ENCODE measurements at regions not wholly inside any gene's neighbourhood (a gene's known extent, or its start where the extent isn't known, plus 50 kb on each side); places are given as distances from the start of the nearest gene placed in this dataset.

DNA sequence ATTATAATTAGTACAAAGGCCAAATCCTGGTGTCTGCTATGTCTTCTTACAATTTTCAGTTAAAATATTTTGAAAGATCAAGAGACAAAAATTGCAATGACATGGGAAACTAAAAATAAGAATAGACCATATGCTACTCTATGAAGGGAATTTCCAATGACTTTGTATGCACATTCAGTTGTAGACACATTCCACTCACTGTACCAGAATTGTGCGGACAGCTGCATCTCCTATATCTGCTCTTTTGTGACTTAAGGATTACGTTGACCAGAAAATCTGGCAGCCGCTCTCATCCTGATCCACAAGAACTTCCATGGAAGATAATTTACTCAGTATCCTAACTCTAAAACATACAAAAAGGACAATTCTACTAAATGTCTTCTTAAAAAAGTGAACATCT is 493.9 kb upstream of the KCNMB2 start:
- in situ Hi-C loops (cut with HindIII; ENCODE audit: low pct_unique_long_range_greater_than_20kb, low sequenced_read_pairs): no loop called here
- no peak for DNase-seq (ENCODE audit: low read depth, low spot score)

DNA sequence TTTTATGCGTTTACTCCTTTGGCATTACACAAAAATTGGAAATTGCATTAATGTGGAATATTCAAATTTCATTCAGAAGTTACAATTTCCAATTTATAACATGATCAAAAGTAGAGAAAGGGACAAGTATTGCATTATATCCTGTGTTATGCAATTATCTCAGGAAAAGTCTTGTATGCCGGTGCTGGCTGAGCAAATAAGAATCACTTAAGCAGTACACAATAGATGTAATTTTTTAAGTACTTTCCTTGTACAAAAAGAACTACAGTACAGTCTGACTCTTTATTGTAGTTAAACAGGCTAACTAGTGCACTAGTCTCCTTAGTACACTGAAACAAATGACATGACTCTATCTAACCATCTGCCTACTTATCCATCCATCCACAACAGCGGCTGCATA is 493.2 kb upstream of the KCNMB2 start:
- in situ Hi-C loops (cut with HindIII; ENCODE audit: low pct_unique_long_range_greater_than_20kb, low sequenced_read_pairs): no loop called here
- DNase-seq (ENCODE audit: low read depth, low spot score): no peak

DNA sequence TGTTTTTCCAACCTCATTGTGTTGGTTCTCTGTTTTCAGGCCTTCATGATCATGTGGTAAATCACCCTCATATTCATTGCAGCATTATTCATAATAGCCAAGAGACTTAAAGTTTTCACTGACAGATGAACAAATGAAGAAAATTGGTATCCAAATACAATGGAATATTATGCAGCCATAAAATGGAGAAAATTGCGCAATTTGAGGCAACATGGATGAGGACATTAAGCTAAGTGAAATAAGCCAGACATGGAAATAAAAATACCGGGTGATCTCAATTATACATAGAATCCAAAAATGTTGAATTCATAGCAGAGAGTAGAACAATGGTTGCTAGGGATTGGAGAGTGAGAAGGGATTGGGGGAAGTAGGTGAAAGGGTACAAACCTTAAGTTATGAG is 491.9 kb upstream of the KCNMB2 start:
- in situ Hi-C loops (cut with HindIII; ENCODE audit: low pct_unique_long_range_greater_than_20kb, low sequenced_read_pairs): no loop called here
- no peak for DNase-seq (ENCODE audit: low read depth, low spot score)

DNA sequence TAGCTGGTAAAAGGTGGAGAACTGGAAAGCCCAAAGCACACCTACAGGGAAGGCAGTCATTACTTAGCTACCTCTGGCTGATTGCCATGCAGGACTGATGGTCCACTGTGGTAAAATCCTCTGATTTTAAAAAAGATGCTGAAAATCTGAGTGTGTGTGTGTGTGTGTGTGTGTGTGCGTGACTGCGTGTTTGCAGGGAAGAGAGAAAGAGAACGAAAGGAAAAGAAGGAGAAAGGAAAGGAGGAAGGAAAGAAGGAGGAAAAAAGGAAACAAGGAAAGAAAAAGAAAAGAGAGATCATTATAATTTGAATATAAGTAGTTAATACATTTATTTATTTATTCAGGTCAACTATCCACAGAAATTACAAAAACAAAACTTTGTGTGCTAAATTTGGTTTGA is 488.7 kb upstream of the KCNMB2 start:
- in situ Hi-C loops (cut with HindIII; ENCODE audit: low pct_unique_long_range_greater_than_20kb, low sequenced_read_pairs): no loop called here
- DNase-seq (ENCODE audit: low read depth, low spot score): no peak

DNA sequence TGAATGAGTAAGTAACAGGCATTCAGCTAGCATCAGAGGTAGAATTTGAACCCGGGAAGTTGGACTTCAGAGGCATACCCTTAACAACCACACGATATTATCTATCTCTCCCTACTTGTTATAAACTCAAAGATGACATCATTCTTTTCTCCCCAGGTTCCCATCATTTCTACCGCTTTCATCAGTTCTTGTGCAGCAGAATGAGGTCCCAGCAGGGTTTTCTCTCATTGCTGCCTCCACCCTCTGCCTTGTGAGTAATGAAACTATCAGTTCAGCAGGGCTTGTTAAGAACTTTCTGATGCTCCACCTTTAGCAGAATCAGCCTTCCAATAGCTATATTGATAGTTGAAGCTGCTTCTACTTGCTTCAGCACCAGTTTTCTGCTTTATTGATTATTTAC is 487.5 kb upstream of the KCNMB2 start:
- no peak for DNase-seq (ENCODE audit: low read depth, low spot score)
- in situ Hi-C loops (cut with HindIII; ENCODE audit: low pct_unique_long_range_greater_than_20kb, low sequenced_read_pairs): no loop called here

DNA sequence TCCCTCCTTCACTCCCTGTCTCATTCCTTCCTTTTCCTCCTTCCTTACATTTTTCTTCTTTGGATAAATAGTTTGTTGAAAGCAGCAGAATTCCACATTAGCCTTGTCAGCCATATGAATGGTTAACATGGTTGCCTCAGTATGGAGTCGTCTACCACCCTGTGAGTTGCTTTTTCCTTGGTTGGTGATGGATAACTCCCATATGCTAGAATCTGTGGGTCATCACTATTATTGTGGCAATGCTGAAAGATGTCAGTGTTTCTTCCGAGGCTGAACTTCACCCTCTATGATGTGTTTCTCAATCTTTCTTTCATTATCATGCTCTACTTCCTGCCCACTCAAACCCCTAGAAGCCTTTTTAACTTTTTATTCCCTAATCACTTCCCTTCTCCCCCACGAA is 481.8 kb upstream of the KCNMB2 start:
- no peak for DNase-seq (ENCODE audit: low read depth, low spot score)
- in situ Hi-C loops (cut with HindIII; ENCODE audit: low pct_unique_long_range_greater_than_20kb, low sequenced_read_pairs): no loop called here

DNA sequence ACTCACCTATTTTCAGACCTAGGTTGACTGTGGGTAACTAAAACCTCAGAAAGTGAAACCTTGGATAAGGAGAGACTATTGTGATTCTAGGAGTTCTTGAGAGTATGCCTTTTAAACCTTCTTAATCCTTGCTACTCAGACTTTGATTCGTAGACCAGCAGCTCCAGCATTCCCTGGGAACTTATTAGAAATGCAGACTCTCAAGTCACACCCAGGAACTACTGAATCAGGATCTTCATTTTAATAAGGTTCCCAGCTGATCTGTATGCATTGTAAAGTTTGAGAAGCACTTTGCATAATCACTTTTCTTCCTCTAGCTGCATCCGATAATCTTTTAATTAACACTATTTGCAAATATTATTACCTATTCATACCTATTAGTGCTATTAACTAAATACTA is 480.3 kb upstream of the KCNMB2 start:
- DNase-seq (ENCODE audit: low read depth, low spot score): no peak
- in situ Hi-C loops (cut with HindIII; ENCODE audit: low pct_unique_long_range_greater_than_20kb, low sequenced_read_pairs): no loop called here

DNA sequence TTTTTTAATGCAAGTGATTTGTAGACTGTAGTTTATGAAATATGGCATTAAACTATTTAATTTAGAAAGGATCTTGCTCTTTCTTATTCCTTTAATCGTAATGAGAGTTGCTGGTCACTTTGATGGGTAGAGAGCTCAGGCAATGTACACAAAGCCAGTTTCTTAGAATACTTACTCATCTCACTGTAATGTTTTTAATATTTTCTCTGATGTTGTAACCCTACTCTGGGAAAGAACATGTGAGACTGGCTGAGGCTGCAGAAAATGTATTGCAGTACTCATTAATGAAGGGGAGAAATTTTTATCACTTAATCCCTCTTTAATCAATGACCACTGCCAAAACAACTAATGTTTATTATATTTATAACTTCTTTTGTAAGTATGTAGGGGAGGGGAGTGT is 479.4 kb upstream of the KCNMB2 start:
- in situ Hi-C loops (cut with HindIII; ENCODE audit: low pct_unique_long_range_greater_than_20kb, low sequenced_read_pairs): no loop called here
- DNase-seq (ENCODE audit: low read depth, low spot score): no peak

DNA sequence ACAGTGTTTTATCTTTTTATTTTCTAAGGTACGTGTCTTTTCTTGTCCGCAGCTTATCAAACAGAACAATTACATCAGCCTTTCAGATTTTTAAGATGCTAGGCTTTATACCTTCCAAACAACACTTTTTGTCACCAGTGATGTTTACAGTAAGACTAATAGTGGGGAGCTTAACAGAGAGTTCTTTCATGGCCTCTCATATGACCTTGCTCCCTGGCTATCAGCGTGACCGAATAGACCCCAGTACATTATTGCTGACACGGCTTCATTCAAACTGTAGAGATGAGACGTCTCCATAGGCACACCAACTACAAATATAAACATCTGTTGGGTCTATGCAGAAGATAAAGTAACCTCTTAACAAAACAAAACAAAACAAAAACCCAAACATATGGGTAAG is 477.6 kb upstream of the KCNMB2 start:
- in situ Hi-C loops (cut with HindIII; ENCODE audit: low pct_unique_long_range_greater_than_20kb, low sequenced_read_pairs): no loop called here
- peak; percentile 52 for DNase-seq (ENCODE audit: low read depth, low spot score)

- peak; percentile 1 for DNase-seq (ENCODE audit: low read depth, low spot score)
- in situ Hi-C loops (cut with HindIII; ENCODE audit: low pct_unique_long_range_greater_than_20kb, low sequenced_read_pairs): no loop called here
Measured at GRCh38 chr3:178059119-178059518, 477.1 kb upstream of the KCNMB2 start.

DNA sequence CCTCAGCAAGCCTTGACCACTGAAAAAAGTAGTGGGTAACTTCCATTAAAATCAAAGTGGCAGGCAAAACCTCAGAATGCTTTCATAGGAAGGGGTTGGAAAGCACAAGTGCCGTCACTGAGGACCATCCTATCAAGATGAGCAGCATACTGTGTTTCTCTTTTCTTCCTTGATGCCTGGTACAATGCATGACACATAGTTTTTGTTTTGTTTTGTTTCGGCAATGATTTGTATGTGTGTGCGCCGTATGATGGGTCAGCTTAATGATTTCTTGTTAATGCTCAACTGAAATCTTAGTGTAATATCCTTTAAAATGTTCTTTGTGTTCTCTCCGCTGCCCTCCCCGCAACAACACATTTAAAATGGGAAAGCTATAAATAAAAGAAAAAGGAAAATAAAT is 476.4 kb upstream of the KCNMB2 start:
- in situ Hi-C loops (cut with HindIII; ENCODE audit: low pct_unique_long_range_greater_than_20kb, low sequenced_read_pairs): no loop called here
- DNase-seq (ENCODE audit: low read depth, low spot score): no peak

DNA sequence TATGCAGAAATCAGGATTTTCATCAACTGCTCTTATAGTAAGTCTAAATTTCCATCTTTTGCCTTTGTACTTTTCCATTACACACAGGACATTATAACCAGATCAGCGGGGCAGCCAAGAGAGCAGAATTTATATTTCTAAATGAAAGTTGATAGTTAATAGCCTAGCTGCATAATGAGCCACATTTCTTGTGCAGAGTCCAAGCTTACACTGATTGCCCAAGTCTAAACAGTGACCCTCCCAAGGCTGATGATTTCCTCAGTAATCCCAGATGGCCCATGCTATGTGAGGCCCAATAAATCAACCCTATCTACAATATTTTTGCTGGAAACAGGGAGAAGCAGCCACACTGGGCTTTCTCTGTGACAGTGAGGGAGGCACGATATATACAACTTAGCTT is 475.8 kb upstream of the KCNMB2 start:
- in situ Hi-C loops (cut with HindIII; ENCODE audit: low pct_unique_long_range_greater_than_20kb, low sequenced_read_pairs): no loop called here
- no peak for DNase-seq (ENCODE audit: low read depth, low spot score)

GRCh38 chr3:178062126-178062525 is 474.1 kb upstream of the KCNMB2 start:
- no peak for DNase-seq (ENCODE audit: low read depth, low spot score)
- in situ Hi-C loops (cut with HindIII; ENCODE audit: low pct_unique_long_range_greater_than_20kb, low sequenced_read_pairs): no loop called here

DNA sequence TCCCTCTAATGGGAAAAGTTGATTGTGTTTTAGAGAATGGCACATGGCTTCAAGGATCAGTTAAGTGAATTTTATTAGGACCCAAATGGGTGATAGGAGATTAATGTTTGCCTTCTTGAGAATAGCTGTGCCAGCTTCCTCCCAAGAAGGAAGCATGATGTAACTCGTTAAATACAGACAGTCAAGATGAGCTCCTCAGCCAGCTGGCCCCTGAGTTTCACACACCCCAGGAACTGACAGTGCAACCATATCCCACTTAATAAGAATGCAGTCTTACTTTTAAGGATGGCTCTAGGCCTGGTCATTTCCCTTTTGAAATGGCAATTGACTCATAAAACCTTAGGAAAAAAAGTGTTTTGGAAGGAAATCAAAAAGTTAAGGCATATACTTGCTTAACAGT is 472.8 kb upstream of the KCNMB2 start:
- DNase-seq (ENCODE audit: low read depth, low spot score): no peak
- in situ Hi-C loops (cut with HindIII; ENCODE audit: low pct_unique_long_range_greater_than_20kb, low sequenced_read_pairs): no loop called here

GRCh38 chr3:178067721-178068120 is 468.5 kb upstream of the KCNMB2 start:
- no peak for DNase-seq (ENCODE audit: low read depth, low spot score)
- in situ Hi-C loops (cut with HindIII; ENCODE audit: low pct_unique_long_range_greater_than_20kb, low sequenced_read_pairs): no loop called here

DNA sequence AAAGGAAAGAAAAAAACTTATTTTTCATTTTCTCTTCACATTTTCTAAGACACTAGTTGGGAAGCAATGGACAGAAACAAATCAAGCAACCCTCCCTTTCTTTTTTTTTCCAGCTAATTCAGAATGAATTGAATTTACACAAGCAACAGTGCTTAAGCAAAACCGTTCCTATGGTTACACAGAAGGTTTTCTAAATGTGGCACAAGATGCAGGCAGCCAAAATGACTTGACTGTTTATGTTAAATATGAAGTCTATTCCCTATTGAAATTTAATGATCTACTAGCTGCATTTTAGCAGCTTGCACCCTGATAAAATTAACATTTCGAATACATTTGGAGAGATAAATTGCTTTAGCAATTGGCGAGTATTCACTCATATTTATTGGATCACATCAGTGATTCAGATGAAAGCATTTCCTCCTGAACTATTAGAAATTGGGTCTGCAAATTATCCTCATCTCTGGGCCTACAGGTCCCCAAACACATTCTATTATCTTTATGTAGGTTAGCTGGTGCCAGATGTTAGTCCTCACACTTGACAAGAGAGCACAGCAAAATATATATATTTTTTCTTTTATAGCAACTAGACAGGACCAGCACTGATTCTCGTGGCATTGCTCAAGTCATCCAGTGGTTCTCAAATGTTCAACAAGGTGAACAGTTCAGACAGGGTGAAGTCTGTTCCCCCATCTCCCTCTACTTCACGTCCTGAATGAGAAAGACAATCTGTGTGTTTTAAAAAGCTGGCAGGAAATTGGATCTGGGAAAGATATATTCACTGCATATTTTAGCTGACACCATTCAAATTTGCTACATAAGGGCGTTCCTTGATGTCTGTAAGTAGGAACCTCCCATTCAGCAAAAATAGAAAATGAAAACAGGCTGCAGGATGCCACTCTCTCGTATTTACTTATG is 463.6 kb upstream of the KCNMB2 start:
- no peak for DNase-seq (ENCODE audit: low read depth, low spot score)
- in situ Hi-C loops (cut with HindIII; ENCODE audit: low pct_unique_long_range_greater_than_20kb, low sequenced_read_pairs): no loop called here

DNA sequence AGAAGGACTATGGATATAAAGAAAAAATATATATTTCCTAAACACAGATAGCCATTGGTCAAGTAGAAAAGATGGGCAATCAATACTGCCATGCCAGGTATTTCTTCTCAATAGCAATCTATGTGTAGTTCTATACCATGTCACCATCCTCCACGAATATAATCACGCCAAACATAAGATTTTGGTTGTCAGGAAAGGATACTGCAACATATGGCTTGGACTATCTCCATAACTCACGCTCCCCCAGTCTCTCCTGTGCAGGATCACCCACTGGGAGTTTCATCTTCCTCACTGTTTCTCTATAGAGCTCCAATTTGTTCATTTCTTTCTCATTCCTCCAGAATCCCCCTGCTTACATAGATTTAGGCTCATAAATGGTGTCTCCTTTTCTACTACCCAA is 462.9 kb upstream of the KCNMB2 start:
- in situ Hi-C loops (cut with HindIII; ENCODE audit: low pct_unique_long_range_greater_than_20kb, low sequenced_read_pairs): no loop called here
- no peak for DNase-seq (ENCODE audit: low read depth, low spot score)

DNA sequence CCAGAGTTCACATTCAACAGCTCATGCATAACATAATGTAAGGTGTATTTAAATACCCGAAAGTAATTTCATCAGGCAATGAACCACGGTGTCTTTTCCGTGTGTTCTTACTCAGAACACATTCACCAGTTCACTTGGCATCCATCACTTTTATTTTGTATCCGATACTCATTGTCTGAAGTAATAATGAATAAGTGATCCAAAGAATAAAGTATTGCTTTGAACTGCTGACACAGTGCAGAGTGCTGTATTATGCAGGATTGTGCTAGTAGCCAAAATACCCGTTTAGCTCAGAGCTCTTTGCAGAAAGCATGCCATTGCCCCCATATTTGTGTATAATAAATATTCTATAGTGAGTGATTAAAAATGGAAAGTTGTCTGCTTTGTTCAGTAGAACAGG is 460.9 kb upstream of the KCNMB2 start:
- DNase-seq (ENCODE audit: low read depth, low spot score): no peak
- in situ Hi-C loops (cut with HindIII; ENCODE audit: low pct_unique_long_range_greater_than_20kb, low sequenced_read_pairs): no loop called here

DNA sequence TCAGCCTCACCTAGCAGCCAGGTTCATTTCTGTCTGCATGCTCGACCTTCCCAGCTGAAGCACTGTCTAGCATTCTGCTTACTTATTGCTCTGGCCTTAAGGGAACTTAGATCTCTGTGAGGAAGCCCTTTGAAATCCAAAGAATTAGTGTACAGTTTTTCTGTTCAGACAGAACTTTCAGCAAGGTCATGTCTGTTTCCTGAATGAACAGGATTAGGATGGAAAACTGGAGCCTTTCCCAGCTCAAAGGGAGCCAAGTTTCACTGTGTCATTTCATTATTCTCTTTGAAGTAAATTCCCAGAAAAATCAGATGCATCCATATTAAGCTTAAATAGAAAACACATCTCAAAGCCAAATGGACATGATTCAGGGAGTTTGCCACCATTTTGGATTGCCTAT is 457.3 kb upstream of the KCNMB2 start:
- DNase-seq (ENCODE audit: low read depth, low spot score): no peak
- in situ Hi-C loops (cut with HindIII; ENCODE audit: low pct_unique_long_range_greater_than_20kb, low sequenced_read_pairs): no loop called here

GRCh38 chr3:178079966-178080365 is 456.3 kb upstream of the KCNMB2 start:
- in situ Hi-C loops (cut with HindIII; ENCODE audit: low pct_unique_long_range_greater_than_20kb, low sequenced_read_pairs): no loop called here
- no peak for DNase-seq (ENCODE audit: low read depth, low spot score)
